Peyer's patch (tissue), 4 donors: ENCODE measurements at regions not wholly inside any gene's neighbourhood (a gene's known extent, or its start where the extent isn't known, plus 50 kb on each side); places are given as distances from the start of the nearest gene placed in this dataset.

Experiments
- DNase-seq, 3 donors: peaks; one replicate each; pipeline ENCODE4 v3.0.0-alpha.2; 2017 to 2019
- H3K27ac ChIP-seq, 4 donors: fragments of 200-600 bp; sonication (generic); one replicate each; pipeline ENCODE4 v1.5.1; 2016 to 2019
- H3K27me3 ChIP-seq, 2 donors: fragments of 200-600 bp; sonication (generic); one replicate each; pipeline ENCODE4 v1.5.1; 2019
- H3K36me3 ChIP-seq, 3 donors: fragments of 200-600 bp; sonication (generic); one replicate each; pipeline ENCODE4 v1.5.1; 2016 to 2019
- H3K4me1 ChIP-seq, 4 donors: fragments of 200-600 bp; sonication (generic); one replicate each; pipeline ENCODE4 v1.5.1; 2016 to 2019
- H3K4me3 ChIP-seq, 4 donors: fragments of 200-600 bp; sonication (generic); 1 replicate in 3 of 4; 2 replicates in 1 of 4; pipeline ENCODE4 v1.5.1; 2016 to 2019; ENCODE audit warnings: mild to moderate bottlenecking in 1 of 4
- H3K9me3 ChIP-seq, 4 donors: fragments of 200-600 bp; sonication (generic); one replicate each; pipeline ENCODE4 v1.5.1; 2016 to 2019; ENCODE audit warnings: mild to moderate bottlenecking in 1 of 4
- CTCF ChIP-seq, 6 experiments: fragments of 450-650 bp in 4 of 6; fragments of 200-600 bp in 2 of 6; sonication (generic) in 1 of 6; IDR thresholded peaks; one replicate each; pipeline ENCODE4 v1.5.1; 2017 to 2019; ENCODE audit warnings: antibody characterized with exemption in 6 of 6, mild to moderate bottlenecking in 3 of 6, moderate library complexity in 1 of 6
- POLR2A ChIP-seq, 2 donors: fragments of 450-650 bp; IDR thresholded peaks; one replicate each; pipeline ENCODE4 v1.5.1; 2017; ENCODE audit warnings: antibody characterized with exemption in 2 of 2, mild to moderate bottlenecking in 2 of 2, moderate library complexity in 2 of 2

GRCh38 chr3:72114773-72115172 is 329.8 kb upstream of the PROK2 start:
- no peak for DNase-seq
- no peaks in the 10 kb centered on the region for H3K9me3 ChIP-seq
- H3K36me3 ChIP-seq: no peaks in the 10 kb centered on the region
- H3K4me1 ChIP-seq: no peaks in the 10 kb centered on the region
- H3K27me3 ChIP-seq: no peaks in the 10 kb centered on the region
- no peak overlapping the region for H3K4me3 ChIP-seq
- no peak overlapping the region for H3K27ac ChIP-seq
- TF ChIP-seq POLR2A (IDR thresholded peaks at IDR 0.05) (no peak), CTCF (IDR thresholded peaks at IDR 0.05) (no peak)

DNA sequence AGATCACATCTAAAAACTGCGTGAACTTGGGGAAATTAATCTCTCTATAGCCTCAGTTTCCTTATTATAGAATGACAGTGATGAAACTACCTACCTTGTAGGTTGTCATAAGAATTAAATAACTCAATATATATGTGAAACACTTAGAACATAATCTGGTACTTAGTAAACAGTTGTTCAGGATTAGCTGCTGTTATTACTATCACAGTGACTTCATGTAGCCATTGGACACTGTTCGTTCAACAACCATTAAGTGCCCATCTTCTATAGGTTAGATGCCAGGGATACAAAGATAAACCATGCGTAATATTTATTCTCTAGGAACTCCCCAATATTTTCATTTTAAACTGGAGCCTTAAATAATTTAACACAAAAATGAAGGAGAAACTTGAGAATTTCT is 329.0 kb upstream of the PROK2 start:
- Histone ChIP-seq H3K27ac (no peak overlapping the region), H3K4me3 (no peak overlapping the region), H3K36me3 (no peaks in the 10 kb centered on the region), H3K9me3 (no peaks in the 10 kb centered on the region), H3K4me1 (no peaks in the 10 kb centered on the region), H3K27me3 (no peaks in the 10 kb centered on the region)
- TF ChIP-seq POLR2A (IDR thresholded peaks at IDR 0.05) (no peak), CTCF (IDR thresholded peaks at IDR 0.05) (no peak)
- no peak for DNase-seq

DNA sequence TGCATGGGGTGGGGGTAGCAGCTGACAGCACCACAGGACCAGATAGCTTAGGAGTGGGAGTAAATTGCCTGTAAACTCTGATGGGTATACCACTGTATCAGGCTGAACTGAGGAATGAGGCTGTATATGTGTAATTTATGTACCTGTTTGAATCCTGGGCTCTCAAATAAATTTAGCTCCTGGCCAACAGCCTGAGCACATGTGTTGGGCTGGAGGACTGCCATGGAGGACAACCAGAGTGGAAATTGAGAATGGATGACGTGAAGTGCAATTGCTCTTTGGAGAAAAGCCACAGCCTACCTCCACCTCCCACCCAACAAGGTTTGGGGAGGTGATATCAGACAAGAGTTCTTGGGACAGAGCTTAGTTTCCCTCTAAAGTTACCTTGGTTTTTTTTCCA is 328.6 kb upstream of the PROK2 start:
- Histone ChIP-seq H3K9me3 (no peaks in the 10 kb centered on the region), H3K36me3 (no peaks in the 10 kb centered on the region), H3K4me1 (no peaks in the 10 kb centered on the region), H3K4me3 (no peak overlapping the region), H3K27me3 (no peaks in the 10 kb centered on the region), H3K27ac (no peak overlapping the region)
- no peak for TF ChIP-seq CTCF (IDR thresholded peaks at IDR 0.05)
- no peak for TF ChIP-seq POLR2A (IDR thresholded peaks at IDR 0.05)
- no peak for DNase-seq

DNA sequence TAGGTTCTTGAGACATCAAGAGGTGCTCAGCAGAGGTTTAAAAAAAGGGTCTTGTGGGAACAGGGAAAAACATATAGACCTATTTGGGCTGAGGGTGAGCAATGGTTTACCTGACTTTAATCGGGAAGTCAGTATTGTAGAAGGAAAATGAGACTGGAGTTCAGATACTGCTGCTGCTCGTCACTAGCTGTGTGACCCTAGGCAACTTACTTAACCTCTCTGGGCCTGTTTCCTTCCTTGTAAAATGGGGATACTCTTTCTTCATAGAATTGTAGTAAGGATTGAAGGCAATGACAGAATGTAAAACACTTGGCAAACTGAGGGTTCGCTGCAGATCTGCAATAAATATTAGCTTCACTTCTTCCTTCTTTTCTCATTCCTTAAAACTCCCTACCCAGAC is 327.5 kb upstream of the PROK2 start:
- Histone ChIP-seq H3K27me3 (no peaks in the 10 kb centered on the region), H3K27ac (no peak overlapping the region), H3K9me3 (no peaks in the 10 kb centered on the region), H3K36me3 (no peaks in the 10 kb centered on the region), H3K4me1 (no peaks in the 10 kb centered on the region), H3K4me3 (no peak overlapping the region)
- no peak for TF ChIP-seq CTCF (IDR thresholded peaks at IDR 0.05)
- DNase-seq: no peak

- no peaks in the 10 kb centered on the region for H3K9me3 ChIP-seq
- no peak overlapping the region for H3K27ac ChIP-seq
- DNase-seq: no peak
- no peaks in the 10 kb centered on the region for H3K27me3 ChIP-seq
- H3K4me3 ChIP-seq: no peak overlapping the region
- no peaks in the 10 kb centered on the region for H3K36me3 ChIP-seq
- H3K4me1 ChIP-seq: no peaks in the 10 kb centered on the region
- TF ChIP-seq CTCF (IDR thresholded peaks at IDR 0.05): no peak
- no peak for TF ChIP-seq POLR2A (IDR thresholded peaks at IDR 0.05)
Observed at GRCh38 chr3:72111265-72112205, 326.6 kb upstream of the PROK2 start.
